GM19193 (cell line): ENCODE measurements at regions not wholly inside any gene's neighbourhood (a gene's known extent, or its start where the extent isn't known, plus 50 kb on each side); places are given as distances from the start of the nearest gene placed in this dataset.

Experiments used
- POLR2A ChIP-seq: IDR thresholded peaks from 4 replicates; pipeline ENCODE4 v1.6.1; 2011; ENCODE audit not compliant: insufficient read depth, insufficient read length; ENCODE audit errors: extremely low read depth

DNA sequence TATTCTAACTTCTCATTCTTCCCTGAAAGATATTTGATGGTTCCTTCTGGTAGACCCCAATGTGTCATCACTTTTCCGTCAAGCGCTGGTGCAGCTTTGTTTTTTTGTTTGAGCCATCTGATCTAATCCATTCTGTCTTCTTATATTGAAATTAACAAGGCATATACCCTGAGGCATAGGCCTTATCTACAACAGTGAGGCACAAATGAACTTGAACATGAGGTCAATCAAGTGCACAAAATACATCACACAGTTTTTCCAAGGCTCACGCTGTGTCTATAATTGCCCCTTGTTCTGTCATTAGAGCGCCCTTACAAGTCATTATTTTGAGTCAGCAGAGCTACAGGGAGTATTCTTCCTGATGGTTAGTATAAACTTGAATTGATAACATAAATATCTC, 406.6 kb downstream of the MAT2B start:
- no peak for TF ChIP-seq POLR2A

DNA sequence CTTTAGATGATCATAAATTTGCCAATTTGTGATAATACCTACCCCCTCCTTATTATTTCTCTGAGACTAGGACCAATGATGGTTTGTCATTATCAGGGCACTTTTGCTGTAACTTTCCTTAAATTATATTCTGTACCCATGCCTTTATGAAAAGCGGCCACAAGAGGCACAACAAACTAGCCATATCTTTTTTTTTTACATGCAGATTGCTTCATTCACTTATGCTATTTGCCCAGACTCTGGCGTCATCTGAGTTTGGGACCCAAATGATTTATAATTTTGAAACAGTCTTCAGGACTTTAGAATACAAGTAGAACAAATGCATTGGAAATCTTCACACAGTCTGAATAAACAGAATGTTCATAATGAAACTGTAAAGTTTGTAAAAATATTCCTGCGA, 408.1 kb downstream of the MAT2B start:
- TF ChIP-seq POLR2A = no peak

DNA sequence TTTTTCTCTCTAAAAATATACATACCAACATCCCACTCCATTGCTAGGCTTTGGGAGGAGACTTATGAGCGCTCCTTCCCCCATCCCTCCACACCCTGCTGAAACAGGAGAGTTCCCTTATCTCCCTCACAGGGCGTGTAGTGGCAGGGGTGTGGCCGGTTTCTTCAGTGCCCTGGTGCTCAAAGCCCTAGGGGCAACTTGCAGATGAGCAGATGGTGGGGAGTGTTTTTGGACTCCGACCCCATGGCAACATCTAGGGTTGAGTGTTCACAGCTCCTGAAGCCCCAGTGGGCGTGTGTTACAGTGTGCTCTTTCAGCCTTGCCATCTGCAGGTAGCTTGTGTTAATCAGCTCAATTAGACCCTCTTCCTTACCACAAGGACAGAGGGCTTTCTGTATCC, 409.5 kb downstream of the MAT2B start:
- no peak for TF ChIP-seq POLR2A

DNA sequence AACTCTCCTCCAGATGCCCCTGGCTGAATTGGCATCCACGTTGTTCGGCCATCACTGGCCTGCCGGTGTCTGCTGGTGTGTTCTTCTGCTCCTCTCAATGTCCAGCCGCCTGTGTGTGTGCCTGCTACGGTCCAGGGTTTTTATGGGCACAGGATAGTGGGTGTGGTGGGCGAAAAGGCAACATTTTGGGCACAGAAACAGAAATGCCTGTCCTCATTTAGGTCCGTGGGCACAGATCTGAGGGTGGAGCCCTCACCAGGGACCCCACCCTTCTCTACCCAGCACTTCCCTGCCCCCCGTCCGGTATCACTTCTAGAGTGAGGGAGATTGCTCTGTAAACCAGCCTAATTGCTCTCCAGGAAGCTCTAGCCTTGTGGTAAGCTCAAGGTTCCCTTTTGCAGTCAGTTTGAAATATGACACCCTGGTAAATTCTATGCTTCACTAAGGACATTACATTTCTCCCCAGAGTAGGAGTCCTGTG, 410.1 kb downstream of the MAT2B start:
- TF ChIP-seq POLR2A = no peak

DNA sequence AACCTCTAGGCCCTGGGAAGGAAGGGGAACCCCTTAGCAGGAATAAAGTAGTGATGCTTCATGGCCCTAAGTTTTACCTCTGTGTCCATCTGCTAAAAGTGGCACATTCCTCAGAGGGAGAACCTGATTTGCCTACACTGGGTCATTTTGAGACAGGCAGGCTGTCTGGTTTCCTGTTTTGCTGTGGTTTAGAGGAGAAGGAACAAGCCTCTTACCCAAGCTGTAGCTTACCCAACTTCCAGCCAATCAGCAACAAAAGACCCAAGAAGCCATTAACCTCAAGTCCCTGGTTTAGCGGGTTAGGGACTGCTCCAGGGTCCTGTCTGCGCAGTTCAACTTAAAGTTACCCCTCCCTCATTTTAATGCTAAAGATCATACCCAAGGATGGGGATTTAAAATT, 411.0 kb downstream of the MAT2B start:
- no peak for TF ChIP-seq POLR2A

DNA sequence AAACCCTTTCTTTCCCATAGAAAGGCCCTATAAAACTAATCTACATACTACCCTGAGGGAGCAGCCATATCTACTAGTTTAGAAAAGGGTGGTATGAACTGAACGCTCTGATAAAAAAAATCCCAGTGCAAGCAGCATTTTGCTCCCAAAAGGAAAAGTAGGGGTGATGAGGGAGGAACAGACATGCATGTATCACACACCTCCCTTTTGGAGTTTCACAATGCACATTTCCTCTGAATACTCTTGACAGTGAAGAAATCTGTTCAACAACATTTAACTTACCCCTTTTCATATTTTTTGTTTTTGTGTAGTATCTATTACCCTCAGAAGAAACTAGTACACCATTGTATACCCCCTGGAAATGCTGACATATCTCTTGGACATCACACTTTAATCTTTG, 411.4 kb downstream of the MAT2B start:
- TF ChIP-seq POLR2A = no peak

DNA sequence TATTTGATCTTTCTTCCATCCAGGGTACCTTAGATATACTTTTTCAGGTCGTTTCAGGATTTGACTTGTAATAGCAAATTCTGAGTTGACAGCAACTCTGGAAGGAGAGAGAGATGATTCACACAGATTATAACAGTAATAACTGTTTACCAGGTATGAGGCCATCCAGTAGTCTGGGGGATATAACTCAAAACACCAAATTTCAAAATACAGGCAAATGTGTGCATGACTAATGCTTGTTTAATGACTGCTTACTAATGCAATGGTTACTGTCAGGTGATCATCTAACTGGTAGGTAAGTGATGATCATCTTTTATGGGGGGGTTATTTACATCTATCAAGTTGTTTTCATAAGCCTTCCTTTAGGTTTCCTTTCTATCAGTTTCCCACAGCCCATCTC, 412.3 kb downstream of the MAT2B start:
- TF ChIP-seq POLR2A = no peak

DNA sequence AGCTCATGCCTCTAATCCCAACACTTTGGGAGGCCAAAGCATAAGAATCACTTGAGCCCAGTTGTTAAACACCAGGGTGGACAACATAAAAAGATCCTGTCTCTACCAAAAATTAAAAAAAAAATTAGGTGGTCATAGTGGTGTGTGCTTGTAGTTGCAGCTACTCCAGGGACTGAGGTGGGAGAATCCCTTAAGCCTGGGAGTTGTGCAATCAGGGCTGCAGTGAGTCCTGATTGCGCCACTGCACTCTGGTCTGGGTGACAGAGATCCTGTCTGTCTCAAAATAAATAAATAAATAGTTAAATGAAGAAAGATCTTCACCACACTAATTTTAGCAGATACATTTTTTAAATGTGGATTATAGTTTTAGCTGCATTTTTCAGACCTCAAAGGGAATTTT, 433.2 kb downstream of the MAT2B start:
- no peak for TF ChIP-seq POLR2A

DNA sequence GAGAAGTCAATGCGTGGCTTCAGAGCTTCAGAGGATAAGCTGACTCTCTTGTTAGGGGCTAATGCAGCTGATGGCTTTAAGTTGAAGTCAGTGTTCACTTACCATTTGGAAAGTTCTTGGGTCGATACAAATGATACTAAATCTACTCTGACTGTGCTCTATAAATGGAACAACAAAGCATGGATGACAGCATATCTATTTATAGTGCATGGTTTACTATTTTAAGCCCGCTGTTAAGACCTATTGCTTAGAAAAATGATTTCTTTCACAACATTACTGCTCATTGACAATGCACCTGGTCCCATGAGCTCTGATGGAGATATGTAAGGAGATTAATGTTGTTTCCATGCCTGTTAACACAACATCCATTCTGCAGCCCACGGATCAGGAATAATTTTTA, 435.7 kb downstream of the MAT2B start:
- TF ChIP-seq POLR2A = no peak

DNA sequence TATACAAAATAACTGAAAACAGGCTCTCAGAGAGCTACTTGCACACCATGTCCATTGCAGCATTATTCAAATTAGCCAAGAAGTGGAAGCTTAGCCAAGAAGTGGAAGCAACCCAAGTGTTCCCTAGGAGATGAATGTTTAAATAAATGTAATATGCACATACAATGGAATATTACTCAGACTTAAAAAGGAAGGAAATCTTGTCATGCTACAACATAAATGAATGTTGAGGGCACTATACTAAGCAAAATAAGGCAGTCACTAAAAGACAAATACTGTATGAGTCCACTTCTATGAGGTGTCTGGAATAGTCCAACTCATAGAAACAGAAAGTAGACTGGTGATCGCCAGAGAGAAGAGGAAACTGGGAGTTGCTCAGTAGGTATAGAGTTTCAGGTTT, 438.1 kb downstream of the MAT2B start:
- no peak for TF ChIP-seq POLR2A

DNA sequence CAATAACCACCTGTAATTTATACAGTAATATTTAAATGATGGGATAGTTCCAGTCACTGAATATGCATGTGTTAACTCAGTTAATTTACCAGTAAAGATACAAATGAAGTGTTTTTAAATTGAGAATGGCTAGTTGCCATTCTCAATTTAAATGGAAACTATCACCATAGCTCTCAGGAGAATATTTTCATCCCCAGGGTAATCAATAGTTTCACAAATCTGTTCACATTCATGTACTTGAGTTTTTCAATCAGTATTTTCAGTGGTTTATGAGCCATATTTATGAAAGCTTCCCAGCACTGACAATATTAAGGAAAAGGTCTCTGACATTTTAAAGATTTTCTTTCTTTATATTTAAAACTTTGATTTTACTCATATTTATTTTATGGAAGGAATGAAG, 439.3 kb downstream of the MAT2B start:
- TF ChIP-seq POLR2A = no peak

DNA sequence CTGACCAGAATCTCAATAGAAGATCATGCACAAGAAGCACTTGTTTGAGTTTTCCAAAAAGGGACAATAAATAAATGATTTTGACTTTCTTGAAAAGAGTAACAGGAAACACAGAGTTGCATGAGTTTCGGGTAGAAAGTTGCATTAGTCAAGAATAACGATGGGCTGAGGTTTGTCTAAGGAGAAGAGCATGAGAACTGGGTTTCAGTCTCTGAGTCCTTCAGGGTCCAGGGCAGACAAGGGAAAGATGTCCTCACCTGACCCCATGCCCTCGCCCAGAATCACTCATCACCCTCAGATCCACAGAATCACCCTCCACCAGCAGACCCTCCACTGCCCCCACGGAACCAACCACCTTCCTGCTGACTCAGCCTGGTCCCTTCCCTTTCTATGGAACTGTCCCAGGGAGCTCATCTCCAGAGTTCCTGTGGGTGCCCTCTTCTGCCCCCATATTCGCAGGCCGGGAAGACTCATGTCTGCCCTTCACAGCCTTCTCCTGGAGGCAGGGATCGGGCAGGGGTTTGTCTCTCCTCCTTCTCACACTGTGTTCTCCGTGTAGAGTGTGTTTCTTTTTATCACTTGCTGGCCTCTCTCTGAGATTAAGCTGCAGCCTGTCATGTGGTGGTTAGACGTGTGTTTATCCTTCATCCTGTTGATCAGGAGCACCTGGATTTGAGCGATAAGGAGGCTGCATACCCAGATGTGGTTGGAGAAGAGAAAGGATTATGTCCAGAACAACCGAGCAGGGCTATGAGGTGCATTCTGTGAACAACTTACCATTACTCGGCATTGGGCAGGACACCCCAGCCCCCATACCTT, 442.6 kb downstream of the MAT2B start:
- TF ChIP-seq POLR2A = no peak

DNA sequence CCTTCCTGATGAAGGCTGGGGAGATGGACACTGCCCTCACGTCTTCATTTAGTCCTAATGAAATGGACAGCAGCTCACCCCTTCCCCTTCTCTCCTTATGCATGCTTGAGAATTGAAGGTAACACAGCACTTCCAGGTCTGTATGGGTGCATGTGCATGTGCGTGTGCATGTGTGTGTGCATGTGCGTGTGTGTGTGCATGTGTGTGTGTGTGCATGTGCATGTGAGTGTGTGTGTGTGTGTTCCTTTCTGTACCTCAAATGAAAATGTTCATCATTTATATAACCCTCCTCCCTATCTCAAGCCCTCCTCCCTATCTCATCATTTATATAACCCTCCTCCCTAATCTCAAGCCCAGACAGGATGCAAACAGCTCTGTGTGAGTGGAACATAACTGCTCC, 444.8 kb downstream of the MAT2B start:
- TF ChIP-seq POLR2A = no peak

DNA sequence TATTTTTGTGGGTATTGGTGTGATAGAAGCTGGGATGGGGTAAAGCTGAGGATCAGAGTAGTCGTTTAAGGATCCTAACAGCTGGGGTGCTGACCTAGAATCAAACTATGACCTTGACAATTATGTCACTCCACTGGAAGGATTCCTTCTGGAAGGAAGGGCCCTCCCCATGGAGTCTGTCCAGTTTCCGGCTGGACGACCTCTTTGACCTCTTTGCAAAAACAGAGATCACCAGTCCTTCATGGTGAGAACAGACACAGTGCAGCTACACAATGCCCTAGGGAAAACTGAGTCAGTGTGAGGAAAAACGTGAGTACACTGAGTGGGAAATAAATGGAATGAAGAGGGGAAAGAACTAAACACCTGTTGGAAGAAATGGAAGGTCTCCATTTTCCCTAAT, 445.6 kb downstream of the MAT2B start:
- TF ChIP-seq POLR2A = no peak

DNA sequence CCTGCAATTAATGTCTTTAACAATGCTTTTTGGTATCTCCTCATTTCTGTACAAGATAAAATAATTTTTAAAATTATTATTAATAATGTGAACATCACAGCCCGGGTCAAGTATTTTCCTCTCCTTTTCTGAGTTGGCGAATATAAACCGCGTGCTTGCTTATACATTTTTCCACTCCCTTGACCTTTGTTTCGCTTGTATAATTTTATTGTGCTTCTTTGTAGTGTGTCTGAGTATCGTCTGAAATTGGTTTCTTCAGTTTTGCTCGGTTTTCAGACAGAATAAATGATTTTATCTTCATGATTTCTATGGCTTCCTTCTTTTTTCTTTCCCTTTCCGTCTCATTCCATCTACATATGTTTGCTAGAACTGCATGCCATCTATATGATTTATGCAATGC, 448.5 kb downstream of the MAT2B start:
- no peak for TF ChIP-seq POLR2A

DNA sequence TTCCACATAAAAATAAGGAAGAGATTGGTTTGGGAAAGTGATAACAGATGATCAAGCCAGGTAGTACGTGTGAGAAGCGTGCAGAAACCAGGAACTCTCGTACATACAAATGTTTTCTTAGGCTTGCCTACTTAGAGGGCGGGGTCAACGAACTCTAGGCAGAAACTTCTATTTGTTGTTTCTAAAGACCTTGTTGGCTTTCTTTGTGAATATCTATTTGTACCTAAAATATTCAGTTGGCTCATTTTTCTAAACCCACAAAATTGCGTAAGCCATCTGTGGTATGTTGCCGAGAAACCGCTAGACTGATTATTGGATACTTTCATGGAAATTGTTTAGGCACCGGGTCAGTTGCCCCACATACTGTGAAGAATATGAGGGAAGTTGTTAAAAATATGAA, 458.5 kb downstream of the MAT2B start:
- TF ChIP-seq POLR2A = no peak

DNA sequence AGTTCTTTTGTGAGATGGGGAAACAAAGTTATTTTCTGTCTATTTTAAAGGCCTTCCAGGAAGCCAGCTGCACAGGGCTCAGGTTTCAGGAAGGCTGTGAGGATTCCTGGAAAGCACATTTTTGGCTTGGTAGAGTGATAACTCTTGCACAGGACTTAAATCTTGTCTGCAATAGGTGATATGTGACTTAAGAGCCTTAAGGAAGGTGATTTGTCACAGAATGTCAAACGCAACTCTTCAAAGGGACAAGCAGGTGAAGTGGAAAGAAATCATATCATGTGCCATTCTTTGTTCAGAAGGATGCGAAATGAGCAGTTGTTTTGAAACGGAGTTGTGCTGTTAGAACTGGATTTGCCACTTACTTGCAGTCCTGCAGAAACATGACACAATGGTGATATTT, 459.3 kb downstream of the MAT2B start:
- no peak for TF ChIP-seq POLR2A
